ENCODE measurements at regions not wholly inside any gene's neighbourhood (a gene's known extent, or its start where the extent isn't known, plus 50 kb on each side); places are given as distances from the start of the nearest gene placed in this dataset.

DNA sequence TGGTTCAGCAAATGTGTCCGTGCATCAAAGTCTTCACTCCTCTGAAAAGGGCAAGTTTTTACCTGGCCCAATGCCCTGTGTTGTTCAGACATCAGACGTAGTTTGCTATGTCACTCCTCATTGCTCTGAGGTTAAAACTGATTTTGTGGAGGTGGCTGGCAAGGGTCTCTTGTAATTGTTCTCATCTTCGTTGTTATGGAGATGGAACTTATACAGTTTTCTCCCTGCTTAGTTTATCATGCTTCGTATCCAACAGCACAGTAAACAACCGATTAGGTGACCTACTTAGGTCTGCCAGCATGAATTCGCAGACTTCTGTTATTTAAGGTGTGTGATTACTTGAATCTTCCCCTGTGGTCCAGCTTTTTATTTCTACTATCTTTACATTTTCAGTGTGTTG, 274.1 kb upstream of the SMIM30 start:
- H3K4me1 ChIP-seq, result no peaks in the 10 kb centered on the region
- FAIRE-seq, result no peak
- H3K9me3 ChIP-seq, result no peaks in the 10 kb centered on the region
- no peak overlapping the region for H3K4me2 ChIP-seq
- ChIA-PET CTCF (no interaction called here), POLR2A (no interaction called here)
- DNase-seq (ENCODE audit: low read depth in 1 of 2, low spot score in 1 of 2), result no peak
- 3% methylated on average over 6 of the region's 6 CpGs for WGBS (ENCODE audit: missing lambda C conversion rate)
- no peak for ATAC-seq
- no peak overlapping the region for H3K4me3 ChIP-seq
- TF ChIP-seq CBX8 (IDR thresholded peaks at IDR 0.05) (no peak), SREBF2 (IDR thresholded peaks at IDR 0.05) (no peak), EP300 (IDR thresholded peaks at IDR 0.05) (no peak), NR3C1 (IDR thresholded peaks at IDR 0.05) (no peak), RAD21 (conservative IDR thresholded peaks at IDR 0.05 in 1 of 2, IDR thresholded peaks at IDR 0.05 in 1 of 2) (no peak), ZFP36 (IDR thresholded peaks at IDR 0.05; ENCODE audit: borderline replicate concordance, partially characterized antibody) (no peak), CEBPB (IDR thresholded peaks at IDR 0.05) (no peak), ELK1 (IDR thresholded peaks at IDR 0.05; ENCODE audit: low read depth, low read length) (no peak), ESRRA (IDR thresholded peaks at IDR 0.05; ENCODE audit: borderline replicate concordance, low read length) (no peak), FOSL2 (IDR thresholded peaks at IDR 0.05) (no peak), FOSL2 (CRISPR knock-in tag; IDR thresholded peaks at IDR 0.05) (no peak), HDAC2 (IDR thresholded peaks at IDR 0.05) (no peak), NPAS2 (CRISPR knock-in tag; IDR thresholded peaks at IDR 0.05; ENCODE audit: borderline replicate concordance) (no peak), RNF2 (IDR thresholded peaks at IDR 0.05; ENCODE audit: borderline replicate concordance, low read depth) (no peak), JUNB (IDR thresholded peaks at IDR 0.05) (no peak), JUN (IDR thresholded peaks at IDR 0.05) (no peak), MYC (IDR thresholded peaks at IDR 0.05; ENCODE audit: borderline replicate concordance, low read length) (no peak), RCOR1 (IDR thresholded peaks at IDR 0.05; ENCODE audit: low read depth, low read length) (no peak)
- H3K27ac ChIP-seq, result no peak overlapping the region

- H3K4me2 ChIP-seq, result no peak overlapping the region
- ATAC-seq (no peak), FAIRE-seq (no peak), DNase-seq (ENCODE audit: low read depth in 1 of 2, low spot score in 1 of 2) (no peak)
- ChIA-PET CTCF (no interaction called here), POLR2A (no interaction called here)
- no peak overlapping the region for H3K27ac ChIP-seq
- H3K4me1 ChIP-seq, result no peaks in the 10 kb centered on the region
- H3K9me3 ChIP-seq, result no peaks in the 10 kb centered on the region
- 3% methylated on average over 2 of the region's 2 CpGs for WGBS (ENCODE audit: missing lambda C conversion rate)
- H3K4me3 ChIP-seq, result no peak overlapping the region
- no peak for TF ChIP-seq RAD21 (conservative IDR thresholded peaks at IDR 0.05 in 1 of 2, IDR thresholded peaks at IDR 0.05 in 1 of 2)
- no peak for TF ChIP-seq FOSB (CRISPR knock-in tag; IDR thresholded peaks at IDR 0.05)
- TF ChIP-seq RCOR1 (IDR thresholded peaks at IDR 0.05; ENCODE audit: low read depth, low read length), result no peak
- TF ChIP-seq, protein P1, sequence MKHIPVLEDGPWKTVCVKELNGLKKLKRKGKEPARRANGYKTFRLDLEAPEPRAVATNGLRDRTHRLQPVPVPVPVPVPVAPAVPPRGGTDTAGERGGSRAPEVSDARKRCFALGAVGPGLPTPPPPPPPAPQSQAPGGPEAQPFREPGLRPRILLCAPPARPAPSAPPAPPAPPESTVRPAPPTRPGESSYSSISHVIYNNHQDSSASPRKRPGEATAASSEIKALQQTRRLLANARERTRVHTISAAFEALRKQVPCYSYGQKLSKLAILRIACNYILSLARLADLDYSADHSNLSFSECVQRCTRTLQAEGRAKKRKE (CRISPR knock-in tag; IDR thresholded peaks at IDR 0.05; ENCODE audit: low read depth), result no peak
- no peak for TF ChIP-seq EHMT2 (IDR thresholded peaks at IDR 0.05; ENCODE audit: low read depth)
- TF ChIP-seq TP53 (CRISPR knock-in tag; IDR thresholded peaks at IDR 0.05), result no peak
- no peak for TF ChIP-seq CBX2 (IDR thresholded peaks at IDR 0.05; ENCODE audit: borderline replicate concordance, low read depth)
- no peak for TF ChIP-seq ZFP36 (IDR thresholded peaks at IDR 0.05; ENCODE audit: borderline replicate concordance, partially characterized antibody)
- TF ChIP-seq CEBPB (IDR thresholded peaks at IDR 0.05), result no peak
- no peak for TF ChIP-seq RFX5 (IDR thresholded peaks at IDR 0.05)
- no peak for TF ChIP-seq ELK1 (IDR thresholded peaks at IDR 0.05; ENCODE audit: low read depth, low read length)
- no peak for TF ChIP-seq RNF2 (IDR thresholded peaks at IDR 0.05; ENCODE audit: borderline replicate concordance, low read depth)
- no peak for TF ChIP-seq NPAS2 (CRISPR knock-in tag; IDR thresholded peaks at IDR 0.05; ENCODE audit: borderline replicate concordance)
Observed at GRCh38 chr7:113389112-113389646, 270.8 kb upstream of the SMIM30 start.

Data from A549 (cell line).